ENCODE measurements at regions not wholly inside any gene's neighbourhood (a gene's known extent, or its start where the extent isn't known, plus 50 kb on each side); places are given as distances from the start of the nearest gene placed in this dataset.

- DNase-seq, result no peak
These were observed 512.5 kb upstream of the LRRTM4 start for GRCh38 chr2:78034706-78035105.

GRCh38 chr2:78035804-78036203, 513.6 kb upstream of the LRRTM4 start:
- DNase-seq, result no peak

GRCh38 chr2:78051480-78051879, 529.3 kb upstream of the LRRTM4 start:
- no peak for DNase-seq

GRCh38 chr2:78056976-78057375, 534.8 kb upstream of the LRRTM4 start:
- DNase-seq, result no peak

GRCh38 chr2:78061301-78061700, 539.1 kb upstream of the LRRTM4 start:
- no peak for DNase-seq

- no peak for DNase-seq
These were observed 539.6 kb upstream of the LRRTM4 start for GRCh38 chr2:78061732-78062131.

- no peak for DNase-seq
These were observed 541.3 kb upstream of the LRRTM4 start for GRCh38 chr2:78063246-78064020.

GRCh38 chr2:78065366-78065765, 543.2 kb upstream of the LRRTM4 start:
- no peak for DNase-seq

- DNase-seq, result no peak
These were observed 546.6 kb upstream of the LRRTM4 start for GRCh38 chr2:78068808-78069207.

- DNase-seq, result no peak
These were observed 548.5 kb upstream of the LRRTM4 start for GRCh38 chr2:78070693-78071092.

- DNase-seq, result peak; percentile 37
These were observed 555.5 kb upstream of the LRRTM4 start for GRCh38 chr2:78077633-78078032.

GRCh38 chr2:78082555-78082954, 560.4 kb upstream of the LRRTM4 start:
- no peak for DNase-seq

- DNase-seq, result no peak
These were observed 571.3 kb upstream of the LRRTM4 start for GRCh38 chr2:78093436-78093835.

GRCh38 chr2:78109272-78109671, 587.1 kb upstream of the LRRTM4 start:
- DNase-seq, result no peak

- DNase-seq, result no peak
These were observed 593.1 kb upstream of the LRRTM4 start for GRCh38 chr2:78115291-78115690.

GRCh38 chr2:78118037-78118436, 595.9 kb upstream of the LRRTM4 start:
- no peak for DNase-seq

- DNase-seq, result no peak
These were observed 598.1 kb upstream of the LRRTM4 start for GRCh38 chr2:78120275-78120674.

GRCh38 chr2:78125042-78125441, 602.9 kb upstream of the LRRTM4 start:
- DNase-seq, result no peak

- DNase-seq, result no peak
These were observed 605.2 kb upstream of the LRRTM4 start for GRCh38 chr2:78127424-78127823.

GRCh38 chr2:78132391-78133370, 610.5 kb upstream of the LRRTM4 start:
- no peak for DNase-seq

- DNase-seq, result no peak
These were observed 623.3 kb upstream of the LRRTM4 start for GRCh38 chr2:78145395-78145996.

GRCh38 chr2:78145997-78146722, 624.0 kb upstream of the LRRTM4 start:
- DNase-seq, result no peak

- no peak for DNase-seq
These were observed 625.3 kb upstream of the LRRTM4 start for GRCh38 chr2:78147466-78147865.

Data from COR-L47 (cell line).